ENCODE measurements at regions not wholly inside any gene's neighbourhood (a gene's known extent, or its start where the extent isn't known, plus 50 kb on each side); places are given as distances from the start of the nearest gene placed in this dataset.

DNA sequence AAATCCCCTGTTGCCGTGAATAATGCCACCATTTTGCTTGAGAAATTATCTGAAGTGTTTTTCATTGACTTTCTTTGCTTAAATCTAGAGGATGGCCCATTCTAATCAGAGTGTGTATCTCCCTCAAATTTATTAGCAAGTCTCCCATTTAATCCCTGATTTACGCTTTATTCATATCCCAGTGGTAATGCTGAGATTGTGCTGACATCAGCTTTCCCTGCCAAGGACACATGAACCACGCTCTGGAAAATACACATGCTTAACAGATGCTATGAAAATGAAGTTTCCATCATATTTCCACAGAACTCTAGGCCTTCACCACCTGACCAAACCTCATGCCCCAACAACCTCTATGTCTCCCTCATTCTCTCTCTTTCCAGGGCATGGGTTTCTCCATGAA lies 545.4 kb downstream of the TUSC7 start:
- DNase-seq (ENCODE audit: low read depth in 2 of 2) = no peak

DNA sequence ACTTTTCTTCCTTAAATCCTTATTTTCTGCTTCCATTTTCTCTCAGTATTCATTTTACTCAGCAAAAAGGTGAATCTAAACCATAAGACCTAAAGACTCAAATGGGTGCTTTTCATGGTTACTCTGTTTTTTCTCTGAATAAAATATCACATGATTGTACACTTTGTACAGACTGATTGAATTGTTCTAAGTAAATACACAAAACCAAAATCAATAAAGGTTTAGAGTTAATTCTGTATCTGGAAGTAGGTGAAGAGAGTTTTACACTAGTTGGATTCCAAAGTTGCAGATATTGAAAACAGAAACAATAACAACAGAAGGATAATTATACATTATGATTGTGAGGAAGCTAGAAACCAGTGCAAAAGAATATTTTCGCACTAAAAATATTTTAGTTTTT lies 546.2 kb downstream of the TUSC7 start:
- no peak for DNase-seq (ENCODE audit: low read depth in 2 of 2)

DNA sequence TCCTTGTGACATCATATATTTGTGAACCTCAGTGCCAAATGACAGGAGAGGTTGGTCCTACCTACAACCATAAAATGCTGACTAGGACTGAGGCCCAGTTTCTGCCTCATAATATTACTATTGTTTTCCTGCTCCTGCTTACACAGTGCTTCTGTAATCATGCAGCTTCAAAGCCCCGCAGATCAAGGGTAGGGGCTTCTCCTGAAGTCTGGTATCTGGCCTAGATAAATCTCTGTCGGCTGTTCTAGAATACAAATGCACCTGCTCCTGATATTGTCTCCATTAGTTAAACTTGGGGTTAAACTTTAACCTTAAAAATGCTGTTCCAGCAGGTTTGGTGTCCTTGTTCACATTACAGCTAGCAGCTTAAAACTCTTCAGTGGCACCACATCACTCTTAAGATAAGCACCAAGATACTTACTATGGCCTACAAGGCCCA lies 552.4 kb downstream of the TUSC7 start:
- no peak for DNase-seq (ENCODE audit: low read depth in 2 of 2)

DNA sequence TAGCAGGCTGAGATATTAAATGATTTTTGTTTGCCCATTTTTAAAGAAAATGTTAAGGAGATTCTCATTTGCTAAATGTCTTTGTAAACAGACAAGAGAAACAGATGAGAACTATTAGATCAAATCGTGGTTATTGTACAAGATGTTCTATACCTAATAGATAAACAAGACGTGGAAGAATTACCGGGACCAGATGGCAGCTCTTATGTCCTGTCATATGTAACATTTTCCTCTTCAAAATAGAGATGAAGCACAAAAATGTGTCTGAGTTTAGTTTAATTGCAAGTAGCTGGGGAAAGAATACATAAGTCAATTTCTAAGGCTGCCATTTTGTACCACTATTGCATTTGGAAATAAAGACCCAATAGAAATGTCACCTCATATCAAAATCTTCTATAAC lies 553.7 kb downstream of the TUSC7 start:
- DNase-seq (ENCODE audit: low read depth in 2 of 2) = no peak

DNA sequence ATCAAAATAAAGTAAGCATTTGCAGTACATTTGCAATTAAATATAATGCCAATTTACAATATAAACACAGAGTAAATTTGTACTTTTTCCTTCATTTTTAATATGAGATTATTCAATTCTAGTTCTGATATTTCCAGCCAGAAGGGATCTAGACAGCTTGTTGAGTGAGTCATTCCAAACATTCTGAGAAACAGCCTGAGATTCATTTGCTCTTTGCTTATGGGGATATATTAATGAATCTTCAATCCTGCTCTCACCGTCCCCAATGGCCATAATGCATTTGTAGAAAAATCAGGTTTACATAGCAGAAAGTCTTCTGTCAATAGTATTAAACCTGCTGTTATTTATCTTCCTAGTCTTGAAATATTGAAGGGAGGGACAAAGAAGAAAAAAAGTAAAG lies 554.2 kb downstream of the TUSC7 start:
- DNase-seq (ENCODE audit: low read depth in 2 of 2) = no peak

DNA sequence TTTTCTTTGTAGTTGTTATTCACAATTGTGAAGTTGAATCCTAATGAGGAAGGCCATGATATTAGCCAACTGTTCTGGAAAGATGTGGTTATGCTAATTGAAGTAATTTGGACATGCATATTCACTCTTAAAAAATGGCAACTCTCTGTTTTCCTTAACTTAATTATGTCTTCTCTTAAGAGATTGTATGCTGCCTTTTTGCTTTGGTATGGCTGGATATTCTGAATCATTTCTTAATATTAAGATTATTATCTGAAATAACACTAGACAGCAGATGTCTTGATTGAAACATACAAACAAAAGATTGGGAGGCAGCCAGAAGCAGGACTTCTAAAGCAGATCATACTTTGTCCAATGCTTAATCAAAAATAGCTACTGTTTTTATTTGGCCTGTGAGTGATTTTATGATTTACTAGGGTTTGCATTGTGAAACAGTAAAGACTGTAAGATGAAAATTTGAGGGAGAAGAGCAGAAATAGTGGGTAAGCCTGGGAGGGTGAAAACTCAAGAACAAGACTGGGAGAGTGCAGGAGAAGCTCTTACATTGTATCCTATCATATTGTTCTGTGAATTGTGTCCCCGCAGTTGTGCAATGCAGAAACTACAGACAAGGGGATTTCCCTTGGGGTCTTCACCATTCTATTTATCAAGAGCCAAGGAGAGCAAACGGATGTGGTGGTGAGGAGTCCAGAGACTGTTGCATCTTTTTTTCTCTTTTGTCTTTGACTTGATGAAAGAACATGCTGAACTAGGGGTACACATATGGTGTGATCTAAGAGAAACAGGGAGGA lies 554.8 kb downstream of the TUSC7 start:
- DNase-seq (ENCODE audit: low read depth in 2 of 2) = no peak

DNA sequence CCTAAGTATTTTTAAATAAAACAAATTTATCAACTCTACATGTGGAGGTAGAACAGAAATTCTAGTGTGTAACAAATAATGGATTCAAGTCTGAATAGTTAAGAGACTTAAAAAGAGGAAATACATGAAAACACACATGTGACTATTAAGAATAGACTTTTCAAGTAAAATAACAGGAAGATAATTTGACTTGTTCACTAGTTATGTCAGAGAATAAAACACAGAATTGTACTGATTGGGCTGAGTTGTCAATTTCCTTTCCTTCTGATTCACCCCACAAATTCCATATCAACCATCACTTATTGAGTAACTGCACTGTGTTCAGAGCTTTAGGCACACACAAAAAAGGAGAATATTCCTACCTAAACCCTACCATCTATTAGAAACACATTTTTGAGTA lies 557.2 kb downstream of the TUSC7 start:
- DNase-seq (ENCODE audit: low read depth in 2 of 2) = no peak

DNA sequence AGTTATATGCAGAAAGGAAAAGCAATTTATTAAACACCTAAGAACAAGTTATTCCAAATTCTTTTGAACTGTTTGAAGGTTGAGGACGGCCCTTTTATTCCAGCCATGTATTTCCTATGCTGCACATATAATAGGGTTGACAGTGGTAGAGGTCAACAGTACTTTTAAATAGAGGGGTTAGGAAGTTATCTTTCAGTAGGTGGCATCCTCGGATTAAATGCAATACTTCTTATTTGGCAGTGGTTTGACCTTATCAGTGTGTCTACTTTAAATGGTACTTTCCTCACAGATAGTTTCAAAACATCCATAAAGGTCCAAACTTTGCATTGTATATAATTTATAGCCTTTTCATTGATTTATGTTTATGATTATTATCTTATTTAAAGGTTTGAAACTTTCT lies 558.7 kb downstream of the TUSC7 start:
- no peak for DNase-seq (ENCODE audit: low read depth in 2 of 2)

DNA sequence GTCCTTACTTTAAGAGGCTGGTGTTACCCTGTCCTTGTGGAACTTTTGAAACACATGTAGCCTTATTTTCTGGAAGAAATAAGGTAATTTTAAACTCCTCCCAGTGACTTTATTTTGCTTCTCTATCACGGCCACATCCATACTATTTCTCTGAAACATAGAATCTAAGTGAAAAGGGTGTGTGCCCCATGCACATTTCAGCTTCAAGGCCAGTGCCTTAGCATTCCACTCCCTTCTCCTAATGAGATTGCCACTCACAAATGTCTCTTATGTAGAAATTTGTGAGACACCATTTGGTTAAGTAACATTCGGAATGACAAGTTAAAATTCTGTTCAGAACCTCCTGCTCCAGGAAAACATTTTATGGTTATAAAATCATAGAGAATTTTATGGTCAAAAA lies 562.7 kb downstream of the TUSC7 start:
- no peak for DNase-seq (ENCODE audit: low read depth in 2 of 2)

DNA sequence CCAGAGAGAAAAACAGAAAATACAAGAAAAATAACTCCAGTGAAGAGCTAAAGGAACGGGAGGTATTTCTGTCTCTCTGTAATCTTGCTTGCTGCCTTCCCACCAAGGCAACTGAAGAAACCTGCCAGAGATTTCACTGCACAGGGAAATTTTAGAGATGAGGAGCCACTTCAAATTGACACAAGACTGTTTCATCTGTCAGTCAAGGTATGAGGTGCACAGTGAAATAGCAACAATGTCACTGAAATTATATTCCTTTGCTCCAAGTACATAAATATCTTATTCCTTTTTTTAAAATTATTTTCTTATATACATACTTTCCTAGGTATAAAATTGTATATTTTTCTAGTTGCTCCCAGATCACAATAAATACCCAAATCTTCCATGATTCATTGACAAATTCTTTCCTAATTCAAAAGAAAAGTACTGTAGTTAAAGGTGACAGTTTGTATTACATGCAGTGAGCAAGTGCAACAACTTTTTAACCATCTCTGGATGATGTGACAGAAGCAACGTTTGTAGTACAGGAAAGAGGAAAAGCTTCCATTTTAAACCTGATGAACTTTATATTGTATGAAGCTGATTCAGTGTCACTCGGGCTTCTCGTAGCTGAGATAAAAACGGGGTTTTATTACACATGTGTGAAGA lies 563.4 kb downstream of the TUSC7 start:
- DNase-seq (ENCODE audit: low read depth in 2 of 2) = no peak

DNA sequence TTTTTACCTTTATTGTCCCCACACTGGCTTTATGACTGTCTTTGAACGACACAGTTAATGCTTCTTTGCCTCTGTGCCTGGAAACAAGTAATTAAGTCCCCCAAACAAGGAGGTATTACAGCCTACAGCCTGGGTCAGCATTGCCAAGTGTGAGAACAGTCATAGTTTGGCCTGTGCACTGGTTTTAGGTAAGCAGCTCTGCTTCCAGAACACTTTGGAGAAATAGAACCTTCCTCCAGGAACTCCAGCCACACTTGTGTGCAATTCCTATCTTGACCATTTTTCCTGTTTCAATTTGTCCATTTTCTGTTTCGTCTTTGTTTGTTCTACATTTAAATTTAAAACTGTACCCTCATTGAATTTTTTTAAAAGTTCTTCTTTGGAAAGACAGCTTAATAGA lies 568.2 kb downstream of the TUSC7 start:
- DNase-seq (ENCODE audit: low read depth in 2 of 2) = no peak

DNA sequence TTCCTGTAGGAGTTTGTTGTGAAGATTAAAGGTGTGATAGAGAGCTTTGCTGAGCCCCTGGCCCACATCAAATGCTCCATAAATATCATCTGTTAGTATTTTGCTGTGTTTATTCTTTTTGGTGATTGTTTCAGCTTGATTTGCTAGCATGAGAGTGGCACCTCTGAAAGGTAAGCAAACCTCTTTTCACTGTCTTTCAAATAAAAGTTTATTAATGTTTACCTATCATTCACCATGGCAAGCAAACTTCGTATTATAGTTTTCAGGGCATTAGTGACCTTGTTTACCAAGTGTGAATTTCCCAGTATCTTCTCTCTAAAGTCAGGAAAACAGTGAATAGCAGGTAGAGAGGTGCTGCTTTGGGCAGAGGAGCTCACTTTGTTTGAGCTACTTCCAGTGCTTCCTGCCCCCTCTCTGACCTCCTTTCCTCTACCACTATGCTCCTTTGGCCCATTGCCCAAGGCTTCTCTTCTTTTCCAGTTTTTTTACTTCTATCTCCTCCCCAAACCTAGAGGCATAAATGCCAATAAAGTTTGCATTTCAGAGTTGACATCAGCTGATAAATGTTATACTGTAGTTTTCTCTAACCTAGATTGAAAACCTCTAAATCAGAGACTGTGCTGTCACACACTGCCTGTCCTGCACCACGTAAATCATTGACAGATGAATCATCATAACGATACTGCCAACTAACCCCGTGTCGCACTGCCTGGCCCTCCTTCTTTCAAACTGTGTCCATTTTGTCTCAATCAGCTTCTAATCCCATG lies 569.0 kb downstream of the TUSC7 start:
- no peak for DNase-seq (ENCODE audit: low read depth in 2 of 2)

DNA sequence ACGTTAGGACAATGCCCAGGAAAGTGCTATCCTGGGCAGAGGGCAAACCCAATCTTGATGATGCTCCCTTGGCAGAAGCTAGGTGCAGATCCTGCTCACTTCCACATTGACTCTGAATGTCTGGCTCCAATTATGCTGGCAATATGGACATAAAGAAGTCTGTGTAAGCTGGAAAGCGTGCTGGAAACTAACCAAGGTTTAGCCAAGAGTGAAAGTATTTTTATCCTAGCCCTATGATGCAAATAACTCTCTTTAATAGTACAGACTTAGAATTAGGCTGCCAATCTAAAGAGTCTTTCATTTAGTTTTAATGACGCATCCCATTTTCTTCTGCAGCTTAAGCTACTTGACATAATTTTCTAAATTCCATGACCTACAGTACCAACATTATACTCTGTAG lies 571.8 kb downstream of the TUSC7 start:
- no peak for DNase-seq (ENCODE audit: low read depth in 2 of 2)

DNA sequence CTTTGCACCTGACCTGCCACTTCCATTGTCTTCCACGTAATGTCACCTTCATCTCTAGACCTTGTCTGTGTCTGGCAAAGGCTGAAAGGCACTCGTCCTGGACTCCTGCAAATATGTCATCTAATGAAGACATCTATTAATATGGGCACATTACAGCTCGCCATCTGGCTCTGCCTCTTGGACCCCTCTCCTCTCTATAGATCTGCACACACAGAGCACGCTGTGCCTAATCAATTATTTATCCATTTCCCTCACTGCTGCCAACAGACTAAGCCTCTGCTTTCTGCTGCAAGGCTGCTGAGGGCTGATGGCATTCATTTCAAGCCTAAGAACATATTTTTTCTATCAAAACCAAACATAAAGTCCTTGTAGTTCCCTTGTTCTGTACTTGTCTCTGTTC lies 573.0 kb downstream of the TUSC7 start:
- no peak for DNase-seq (ENCODE audit: low read depth in 2 of 2)

DNA sequence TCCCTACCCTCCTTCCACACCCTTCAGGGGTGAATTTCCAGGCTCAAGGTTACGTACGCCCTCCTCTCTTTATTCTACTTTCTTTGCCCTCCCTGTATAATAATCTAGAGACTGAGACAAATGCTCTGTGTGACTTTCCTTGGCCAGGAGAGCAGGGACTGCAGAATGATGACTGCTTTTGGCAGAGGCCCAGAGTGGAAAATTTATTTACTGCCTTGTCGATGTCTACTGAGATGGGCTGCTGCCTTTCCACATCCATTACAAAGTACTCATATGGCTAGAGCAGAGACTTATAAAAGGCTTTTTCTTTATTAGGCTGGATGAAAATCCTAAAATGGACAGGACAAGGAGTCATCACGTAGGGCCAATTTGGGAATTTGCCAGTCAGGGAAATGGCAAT lies 576.2 kb downstream of the TUSC7 start:
- DNase-seq (ENCODE audit: low read depth in 2 of 2) = no peak

DNA sequence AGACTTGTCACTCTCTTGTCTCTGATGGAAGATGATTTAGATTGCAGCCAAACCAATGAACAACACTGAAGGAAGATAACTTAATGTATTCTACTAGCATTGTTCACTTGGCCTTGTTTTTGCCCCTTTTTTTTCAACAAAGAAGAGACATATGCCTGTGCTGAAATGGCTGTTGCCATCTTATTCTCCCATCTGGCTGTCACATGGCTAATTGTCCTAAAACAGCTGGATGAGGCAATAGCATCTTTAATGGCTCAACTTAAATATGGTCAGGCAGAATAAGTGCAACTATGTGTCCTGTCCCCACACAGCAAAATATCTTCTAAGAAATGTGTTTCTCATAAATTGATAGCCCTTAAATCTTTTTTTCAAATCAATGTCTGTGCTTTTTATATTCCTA lies 576.9 kb downstream of the TUSC7 start:
- DNase-seq (ENCODE audit: low read depth in 2 of 2) = no peak

DNA sequence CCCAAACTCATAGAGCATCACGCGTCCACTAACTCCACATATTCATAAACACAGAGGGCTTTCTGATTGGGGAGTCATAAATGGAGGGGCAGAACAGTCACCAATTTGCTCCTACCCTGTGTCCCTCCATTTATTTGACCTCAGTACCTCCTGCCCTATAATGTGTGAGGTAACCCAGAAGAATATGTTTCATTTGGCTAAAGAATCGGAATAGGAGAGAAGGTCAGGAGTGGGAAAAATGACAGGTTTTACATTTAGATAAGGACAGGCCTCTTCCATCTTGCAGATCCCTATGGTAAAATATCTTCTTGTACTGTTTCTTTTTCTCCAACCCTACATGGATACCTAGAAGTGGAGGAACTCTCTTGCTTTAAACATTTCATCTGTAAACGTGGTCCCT lies 578.0 kb downstream of the TUSC7 start:
- DNase-seq (ENCODE audit: low read depth in 2 of 2) = no peak

DNA sequence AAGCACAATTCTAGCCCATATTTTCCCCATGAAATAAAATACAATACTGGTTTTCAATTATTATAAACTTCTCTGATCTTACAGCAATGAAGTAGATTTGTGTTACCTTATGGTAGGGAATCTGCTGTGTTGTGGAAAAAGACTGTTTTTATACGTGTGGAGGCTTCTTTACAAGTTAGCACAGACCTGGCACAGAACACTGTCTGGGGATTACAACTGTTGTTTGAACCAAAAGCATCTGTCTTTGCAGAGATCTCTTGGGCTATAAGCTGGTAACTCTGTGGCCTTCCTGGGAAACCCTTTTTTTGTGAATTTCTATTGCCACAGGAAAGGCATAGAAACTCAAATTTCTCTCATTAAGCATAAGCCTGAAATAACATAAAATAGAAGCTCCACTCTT lies 581.9 kb downstream of the TUSC7 start:
- DNase-seq (ENCODE audit: low read depth in 2 of 2) = no peak

DNA sequence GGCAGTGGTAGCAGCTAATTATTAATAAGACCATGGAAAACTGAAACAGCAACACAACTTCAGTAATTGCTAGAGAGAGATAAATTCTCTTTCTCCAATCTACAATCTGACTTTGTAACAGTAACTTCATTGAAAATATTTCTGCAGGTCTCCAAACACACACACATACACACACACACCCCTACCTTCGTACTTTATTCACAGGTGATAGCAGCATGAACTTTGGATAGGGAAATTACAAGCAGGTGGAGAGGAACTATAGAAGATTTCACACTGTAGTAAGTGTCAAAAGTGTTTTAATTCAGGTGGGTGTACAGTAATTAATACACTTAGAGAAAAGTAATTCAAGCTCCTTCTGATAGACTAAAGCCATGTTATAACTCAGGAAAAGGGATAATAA lies 587.5 kb downstream of the TUSC7 start:
- DNase-seq (ENCODE audit: low read depth in 2 of 2) = no peak

DNA sequence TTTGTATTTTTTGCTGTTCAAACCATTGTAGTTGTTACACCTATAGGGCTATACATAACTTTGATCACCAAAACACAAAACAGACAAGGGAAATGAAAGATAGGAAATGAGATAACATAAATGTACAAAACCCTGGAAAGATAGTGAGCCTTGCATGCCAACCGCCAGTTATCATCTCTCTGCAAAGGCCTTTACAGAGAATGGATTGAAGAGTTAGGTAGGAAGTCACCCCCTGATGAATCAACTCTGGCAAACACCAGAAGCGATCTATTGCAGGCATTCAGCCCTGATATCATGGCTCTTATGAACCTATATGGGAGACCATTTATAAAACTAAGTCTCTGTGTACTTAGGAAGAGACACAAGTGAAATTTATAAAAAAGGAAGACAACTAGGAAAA lies 588.0 kb downstream of the TUSC7 start:
- no peak for DNase-seq (ENCODE audit: low read depth in 2 of 2)

DNA sequence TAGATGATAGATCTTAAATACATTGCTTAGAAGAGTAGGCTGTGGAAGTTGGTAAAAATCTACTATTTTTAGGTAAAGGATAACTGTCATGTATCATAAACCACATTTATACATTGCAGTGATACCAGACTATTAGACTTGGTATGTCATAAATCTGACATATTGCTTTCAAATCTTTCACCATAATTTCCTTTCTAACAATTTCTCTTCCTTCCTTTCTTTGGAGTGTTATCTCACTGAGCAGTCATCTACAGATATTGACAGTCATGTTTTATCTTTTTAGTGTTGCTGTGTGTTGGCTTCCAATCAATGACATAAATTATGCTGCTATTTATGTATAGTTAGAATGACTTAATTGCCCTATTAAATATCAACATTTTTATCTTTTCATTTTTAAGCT lies 588.7 kb downstream of the TUSC7 start:
- DNase-seq (ENCODE audit: low read depth in 2 of 2) = no peak

DNA sequence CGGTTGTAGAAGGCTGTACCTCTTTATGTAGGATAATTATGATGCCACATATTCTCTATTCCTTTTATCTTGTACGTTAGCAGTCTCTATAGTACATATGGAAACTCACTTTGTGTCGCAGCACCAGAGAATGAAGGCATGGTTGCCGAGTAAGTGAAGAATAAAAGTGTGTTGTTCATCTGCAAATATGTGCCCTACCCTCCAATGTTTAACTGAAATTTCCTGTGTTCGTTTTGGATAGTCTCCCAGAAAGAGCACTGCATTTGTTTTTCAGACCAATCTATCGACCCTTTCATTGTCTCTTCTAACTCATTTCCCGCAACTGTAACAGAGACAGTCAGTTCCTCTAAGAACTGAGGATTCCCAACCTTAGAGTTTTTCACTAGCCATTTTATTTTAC lies 592.8 kb downstream of the TUSC7 start:
- no peak for DNase-seq (ENCODE audit: low read depth in 2 of 2)

DNA sequence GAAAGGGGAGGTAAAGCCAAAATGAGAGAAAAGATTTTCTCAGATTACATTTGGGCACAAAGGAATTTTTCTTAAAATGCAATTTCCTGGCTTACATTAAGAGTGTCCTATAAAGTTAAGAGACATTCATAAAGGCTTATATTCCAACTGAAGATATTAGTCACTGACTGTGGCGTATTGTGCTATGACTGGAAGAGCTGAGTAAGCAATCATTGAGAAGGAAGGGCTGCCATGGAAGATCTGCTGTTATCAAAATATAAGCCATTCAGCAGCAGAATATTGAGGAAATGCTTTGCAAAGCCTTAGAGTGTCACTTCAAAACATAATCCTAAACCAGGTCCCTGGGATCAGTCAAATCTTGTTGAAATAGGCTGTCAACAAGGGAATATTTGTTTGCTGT lies 593.9 kb downstream of the TUSC7 start:
- no peak for DNase-seq (ENCODE audit: low read depth in 2 of 2)
